HAP-1 (cell line): ENCODE measurements at regions not wholly inside any gene's neighbourhood (a gene's known extent, or its start where the extent isn't known, plus 50 kb on each side); places are given as distances from the start of the nearest gene placed in this dataset.

ENCODE experiments used
- DNase-seq, 2 experiments: peaks; one replicate each; pipeline ENCODE4 v3.0.0-alpha.2; 2016 to 2020; ENCODE audit warnings: low spot score in 2 of 2
- H3K27me3 ChIP-seq: fragments of 250-450 bp; sonication (Bioruptor Pico); 2 replicates; pipeline ENCODE4 v1.5.1; 2020; ENCODE audit warnings: low read depth, mild to moderate bottlenecking, moderate library complexity
- H3K36me3 ChIP-seq: fragments of 250-450 bp; sonication (Bioruptor Pico); replicated peaks from 2 replicates; pipeline ENCODE4 v1.5.1; 2020; ENCODE audit warnings: mild to moderate bottlenecking
- H3K4me1 ChIP-seq: fragments of 250-450 bp; sonication (Bioruptor Pico); 2 replicates; pipeline ENCODE4 v1.5.1; 2020; ENCODE audit warnings: mild to moderate bottlenecking
- H3K4me3 ChIP-seq: fragments of 250-450 bp; sonication (Bioruptor Pico); 2 replicates; pipeline ENCODE4 v1.5.1; 2020; ENCODE audit warnings: mild to moderate bottlenecking, moderate library complexity
- H3K9me3 ChIP-seq: fragments of 250-450 bp; sonication (Bioruptor Pico); 2 replicates; pipeline ENCODE4 v1.5.1; 2020; ENCODE audit warnings: mild to moderate bottlenecking, moderate library complexity
- in situ Hi-C: fragments of 300-500 bp; cut with MboI; formaldehyde crosslinking; loops from 3 replicates; pipeline ENCODE4 v1.14.3; 2020; ENCODE audit warnings: low sequenced_read_pairs, inconsistent platforms, mixed read lengths

DNA sequence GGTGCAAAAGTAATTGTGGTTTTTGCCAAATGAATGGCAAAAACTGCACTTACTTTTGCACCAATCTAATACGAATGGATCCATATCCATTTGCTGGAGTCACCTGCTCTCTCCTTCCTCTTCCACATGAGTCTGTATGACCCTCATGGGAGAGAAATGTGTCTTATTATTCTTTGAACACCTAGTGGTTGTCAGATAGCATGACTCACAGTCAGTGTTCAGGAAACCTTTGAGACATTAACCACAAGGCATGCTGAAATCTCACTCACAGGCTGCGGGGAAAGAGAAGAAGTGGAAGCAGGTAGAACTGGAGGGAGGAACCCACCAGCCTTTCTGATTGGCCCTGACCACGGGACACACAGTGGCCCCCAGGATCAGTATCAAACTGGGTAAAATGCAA is 222.8 kb upstream of the KLF4 start:
- no peaks in the 10 kb centered on the region for H3K4me1 ChIP-seq
- no peak overlapping the region for H3K4me3 ChIP-seq
- no peaks in the 10 kb centered on the region for H3K36me3 ChIP-seq
- in situ Hi-C loops: no loop called here
- H3K9me3 ChIP-seq: no peaks in the 10 kb centered on the region
- no peak for DNase-seq
- H3K27me3 ChIP-seq: no peaks in the 10 kb centered on the region

DNA sequence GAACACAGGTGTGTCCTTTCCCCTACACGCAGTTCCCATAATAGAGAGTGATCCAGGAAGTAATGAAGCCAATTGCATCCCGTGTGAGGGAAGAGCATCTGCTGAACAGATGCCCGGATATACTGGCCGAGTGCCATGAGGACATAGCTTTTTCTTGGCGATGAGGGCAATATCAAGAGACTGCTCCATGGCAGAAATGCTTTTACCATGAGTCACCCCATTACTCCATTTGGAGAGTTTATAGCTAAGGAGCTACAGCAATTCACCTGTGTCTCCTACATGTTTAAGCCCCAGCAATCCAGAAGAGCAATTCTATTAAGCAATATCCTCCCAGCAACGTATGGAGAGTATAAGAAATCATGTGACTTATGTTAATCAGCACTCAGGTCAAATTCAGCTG is 222.0 kb upstream of the KLF4 start:
- in situ Hi-C loops: no loop called here
- no peaks in the 10 kb centered on the region for H3K36me3 ChIP-seq
- H3K9me3 ChIP-seq: no peaks in the 10 kb centered on the region
- no peak overlapping the region for H3K4me3 ChIP-seq
- H3K27me3 ChIP-seq: peaks cover 1% of the 10 kb centered on the region; the same call in 1 of the 2 replicates
- no peak for DNase-seq
- H3K4me1 ChIP-seq: no peaks in the 10 kb centered on the region

DNA sequence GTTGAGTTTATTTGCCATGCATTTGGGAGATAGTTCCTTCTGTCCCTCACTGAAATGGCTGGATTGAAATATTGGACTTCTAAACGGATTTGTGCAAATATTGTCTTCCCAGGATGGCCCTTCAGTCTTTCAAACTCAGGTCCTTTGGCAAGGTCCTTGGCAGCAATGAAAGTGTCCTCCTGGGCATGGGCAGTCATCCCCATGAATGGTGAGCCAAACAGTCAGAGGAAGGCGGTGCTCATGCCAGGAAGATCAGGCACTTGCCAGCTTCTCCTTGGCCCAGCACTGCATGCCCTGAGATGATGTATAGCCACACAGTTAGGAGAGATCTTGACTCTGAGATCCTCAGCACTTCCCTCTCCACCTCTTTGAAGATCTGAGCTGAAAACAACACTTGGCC is 221.4 kb upstream of the KLF4 start:
- no peaks in the 10 kb centered on the region for H3K9me3 ChIP-seq
- no peaks in the 10 kb centered on the region for H3K36me3 ChIP-seq
- no peaks in the 10 kb centered on the region for H3K4me1 ChIP-seq
- no peak overlapping the region for H3K4me3 ChIP-seq
- H3K27me3 ChIP-seq: peaks cover 3% of the 10 kb centered on the region; the same call in 1 of the 2 replicates
- in situ Hi-C loops: no loop called here
- no peak for DNase-seq

DNA sequence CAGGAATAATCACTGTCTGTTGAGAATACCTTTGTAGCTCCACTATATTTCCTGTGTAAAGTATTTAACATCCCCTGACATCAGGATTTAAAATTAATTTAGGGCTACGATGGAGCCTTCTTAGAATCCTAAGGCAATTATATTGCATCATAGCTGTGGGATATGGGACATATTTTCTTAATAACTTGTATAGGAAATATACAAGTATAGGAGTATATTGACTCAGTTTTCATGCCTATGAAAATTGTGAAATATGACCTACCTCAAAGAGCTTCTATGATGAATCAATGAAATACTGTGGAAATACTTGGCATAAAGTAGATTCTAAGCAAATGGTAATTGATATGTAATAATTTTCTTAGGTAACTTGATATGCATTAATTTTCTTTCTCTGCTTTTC is 221.0 kb upstream of the KLF4 start:
- peaks cover 3% of the 10 kb centered on the region; the same call in 1 of the 2 replicates for H3K27me3 ChIP-seq

DNA sequence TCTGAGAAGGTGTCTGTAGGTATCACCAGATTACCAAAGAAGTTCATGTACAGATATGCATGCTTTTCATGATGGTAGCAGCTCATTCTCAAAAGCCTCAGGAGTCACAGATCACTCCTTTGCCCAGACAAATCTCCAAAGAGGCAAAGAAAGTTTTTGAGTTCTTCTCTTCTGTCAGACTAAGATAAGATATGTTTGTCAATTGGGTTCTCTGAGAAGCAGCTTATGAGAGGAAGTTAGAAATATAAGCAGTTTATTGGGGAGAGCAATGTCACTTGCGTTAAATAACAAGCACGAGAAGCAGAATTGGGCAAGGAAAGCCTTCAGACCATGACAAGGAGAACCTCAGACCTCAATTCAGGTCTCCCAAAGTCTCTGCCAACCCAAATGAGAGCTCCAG is 219.2 kb upstream of the KLF4 start:
- H3K27me3 ChIP-seq: peaks cover 3% of the 10 kb centered on the region; the same call in 1 of the 2 replicates
- DNase-seq: no peak
- H3K9me3 ChIP-seq: no peaks in the 10 kb centered on the region
- no peaks in the 10 kb centered on the region for H3K36me3 ChIP-seq
- no peaks in the 10 kb centered on the region for H3K4me1 ChIP-seq
- in situ Hi-C loops: no loop called here
- H3K4me3 ChIP-seq: no peak overlapping the region

More for the DNA sequence above, 221.0 kb upstream of the KLF4 start:
- DNase-seq: no peak
- H3K4me3 ChIP-seq: no peak overlapping the region
- no peaks in the 10 kb centered on the region for H3K9me3 ChIP-seq
- H3K4me1 ChIP-seq: no peaks in the 10 kb centered on the region
- no peaks in the 10 kb centered on the region for H3K36me3 ChIP-seq
- in situ Hi-C loops: no loop called here

DNA sequence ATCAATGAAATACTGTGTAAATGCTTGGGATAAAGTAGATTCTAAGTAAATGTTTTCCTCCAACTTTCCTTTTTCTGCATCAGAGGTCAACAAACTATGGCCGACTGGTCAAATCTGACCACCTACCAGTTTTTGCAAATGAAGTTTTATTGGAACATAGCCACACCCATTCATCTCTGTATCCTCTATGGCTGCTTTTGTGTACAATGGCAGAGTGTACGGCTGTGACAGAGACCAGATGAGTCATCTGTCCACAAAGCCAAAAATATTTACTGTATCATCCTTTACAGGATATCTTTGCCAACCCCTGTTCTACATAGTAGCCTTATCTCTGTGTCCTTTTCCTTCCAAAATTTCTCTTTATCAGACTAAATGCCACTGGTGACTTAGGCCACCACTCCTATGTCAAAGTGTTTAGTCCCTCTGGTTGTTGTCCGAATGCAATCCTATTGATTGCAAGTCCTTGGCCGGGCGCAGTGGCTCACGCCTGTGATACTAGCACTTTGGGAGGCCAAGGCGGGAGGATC is 218.4 kb upstream of the KLF4 start:
- H3K36me3 ChIP-seq: no peaks in the 10 kb centered on the region
- H3K27me3 ChIP-seq: peaks cover 3% of the 10 kb centered on the region; the same call in 1 of the 2 replicates
- in situ Hi-C loops: no loop called here
- no peak for DNase-seq
- H3K9me3 ChIP-seq: no peaks in the 10 kb centered on the region
- no peak overlapping the region for H3K4me3 ChIP-seq
- no peaks in the 10 kb centered on the region for H3K4me1 ChIP-seq

DNA sequence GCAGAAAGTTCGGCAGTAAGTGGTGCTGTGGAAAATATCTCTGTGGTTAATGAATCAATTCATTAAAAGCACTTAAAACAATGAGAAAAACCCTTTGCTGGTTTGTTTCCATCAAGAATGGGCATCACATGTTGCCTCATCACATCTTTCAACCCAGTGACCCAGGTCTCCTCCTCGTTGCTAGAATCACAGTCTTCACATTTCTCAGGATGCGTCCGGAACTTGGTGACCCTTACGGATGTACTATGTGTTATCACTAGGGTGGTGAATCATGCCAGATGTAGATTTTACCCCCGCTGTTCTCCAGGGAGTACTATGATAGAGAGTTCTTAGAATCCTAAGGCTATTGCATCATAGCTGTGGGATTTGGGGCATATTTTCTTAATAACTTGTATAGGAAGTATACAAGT is 217.9 kb upstream of the KLF4 start:
- no peak overlapping the region for H3K4me3 ChIP-seq
- no peaks in the 10 kb centered on the region for H3K4me1 ChIP-seq
- peaks cover 3% of the 10 kb centered on the region; the same call in 1 of the 2 replicates for H3K27me3 ChIP-seq
- H3K36me3 ChIP-seq: no peaks in the 10 kb centered on the region
- H3K9me3 ChIP-seq: no peaks in the 10 kb centered on the region
- in situ Hi-C loops: no loop called here
- no peak for DNase-seq

DNA sequence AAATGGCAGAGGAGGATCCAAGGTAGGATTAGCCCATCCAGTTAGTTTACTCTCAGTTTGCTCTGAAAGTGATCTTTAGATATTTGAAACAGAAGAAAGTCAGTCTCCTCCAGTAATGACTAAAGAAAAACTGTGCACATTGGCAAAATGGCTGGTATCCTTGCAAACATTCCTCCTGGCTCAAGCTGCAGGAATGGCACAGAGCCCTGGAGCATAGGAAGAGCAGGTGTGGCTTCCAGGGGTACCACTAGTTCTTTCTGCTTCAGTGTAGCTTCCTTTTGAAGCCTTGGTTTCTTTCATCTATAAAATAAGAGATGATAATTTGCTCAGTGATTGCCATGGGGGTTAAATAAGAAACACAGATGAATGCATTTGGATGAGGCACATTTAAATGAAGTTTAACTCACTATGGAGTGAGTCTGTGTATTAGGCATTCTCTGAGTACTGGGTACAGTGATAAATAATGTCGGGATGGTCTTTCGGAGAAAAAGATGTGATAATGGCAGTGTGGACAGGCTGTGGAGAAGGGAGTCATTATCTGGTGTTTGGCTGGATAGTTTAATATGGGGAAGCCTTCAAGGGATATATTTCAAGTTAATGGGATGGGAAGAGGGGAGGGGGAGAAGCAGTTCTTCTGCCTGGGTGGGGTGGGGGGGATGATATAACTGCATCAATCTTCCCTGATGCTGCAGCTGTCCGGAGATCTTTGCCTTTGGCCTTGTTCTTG is 217.3 kb upstream of the KLF4 start:
- no peaks in the 10 kb centered on the region for H3K9me3 ChIP-seq
- no peak overlapping the region for H3K4me3 ChIP-seq
- no peaks in the 10 kb centered on the region for H3K4me1 ChIP-seq
- peaks cover 3% of the 10 kb centered on the region; the same call in 1 of the 2 replicates for H3K27me3 ChIP-seq
- no peaks in the 10 kb centered on the region for H3K36me3 ChIP-seq
- DNase-seq: no peak
- in situ Hi-C loops: no loop called here

DNA sequence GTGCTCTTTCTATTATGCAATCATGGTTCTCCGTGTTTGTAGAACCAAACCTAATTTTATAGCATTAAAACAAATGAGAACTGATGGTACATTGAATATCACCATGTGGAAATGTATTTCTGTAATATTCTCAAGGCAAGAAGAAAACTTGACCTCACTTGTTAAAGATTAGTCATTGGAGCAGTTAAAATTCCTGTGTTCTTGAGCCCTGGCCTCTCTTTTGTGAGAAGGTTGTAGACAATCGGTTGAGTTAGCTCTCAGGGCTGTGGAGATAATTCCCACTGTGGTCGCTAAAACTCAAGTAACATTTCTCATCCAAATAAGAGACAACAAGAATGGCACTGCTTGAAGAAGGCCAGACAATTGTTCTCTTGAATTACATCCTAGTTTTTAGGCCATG is 216.0 kb upstream of the KLF4 start:
- no peaks in the 10 kb centered on the region for H3K9me3 ChIP-seq

DNA sequence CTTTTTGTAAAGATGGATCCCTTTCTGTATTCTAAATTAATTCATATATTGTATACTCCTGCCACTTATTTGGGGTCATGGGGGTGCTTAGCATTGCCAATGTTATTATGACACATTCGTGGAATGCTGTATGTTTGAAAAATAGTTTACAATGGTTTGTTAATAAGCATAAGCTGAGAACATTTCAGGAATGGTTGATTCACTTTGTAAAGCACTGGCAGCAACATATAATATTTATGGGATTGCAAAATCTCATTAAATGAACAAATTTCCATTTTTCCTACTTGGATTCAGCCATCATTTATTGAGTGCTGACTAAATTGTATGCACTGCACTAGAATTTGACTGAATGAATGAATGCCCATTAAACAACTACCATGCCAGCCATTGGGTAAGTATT is 215.2 kb upstream of the KLF4 start:
- no peaks in the 10 kb centered on the region for H3K36me3 ChIP-seq
- H3K4me3 ChIP-seq: no peak overlapping the region
- H3K9me3 ChIP-seq: no peaks in the 10 kb centered on the region
- H3K4me1 ChIP-seq: peaks cover 2% of the 10 kb centered on the region
- in situ Hi-C loops: no loop called here
- peaks cover 3% of the 10 kb centered on the region; the same call in 1 of the 2 replicates for H3K27me3 ChIP-seq
- DNase-seq: no peak

More for the DNA sequence above, 216.0 kb upstream of the KLF4 start:
- in situ Hi-C loops: no loop called here
- no peak overlapping the region for H3K4me3 ChIP-seq
- no peaks in the 10 kb centered on the region for H3K36me3 ChIP-seq
- H3K27me3 ChIP-seq: peaks cover 3% of the 10 kb centered on the region; the same call in 1 of the 2 replicates
- no peak for DNase-seq
- H3K4me1 ChIP-seq: no peaks in the 10 kb centered on the region

DNA sequence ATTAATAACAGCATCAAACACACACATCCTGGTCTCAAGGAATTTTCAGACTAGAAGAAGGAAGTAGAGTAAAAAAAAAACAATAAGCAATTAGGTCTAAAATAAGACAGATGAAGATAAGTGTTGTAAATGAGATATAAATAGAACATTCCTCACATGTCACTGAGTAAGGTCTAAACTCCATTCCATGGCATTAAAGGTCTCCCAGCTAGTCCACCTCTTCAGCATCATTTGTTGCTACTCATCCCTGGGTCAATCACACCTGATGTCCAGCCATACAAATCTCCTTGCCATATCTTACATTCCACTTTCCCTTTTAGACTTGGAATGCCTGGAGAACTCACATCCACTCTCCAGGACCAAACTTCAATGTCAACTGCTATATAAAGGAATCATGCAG is 214.1 kb upstream of the KLF4 start:
- Histone ChIP-seq H3K27me3 (peaks cover 3% of the 10 kb centered on the region; the same call in 1 of the 2 replicates), H3K36me3 (no peaks in the 10 kb centered on the region), H3K4me1 (peaks cover 14% of the 10 kb centered on the region), H3K4me3 (no peak overlapping the region), H3K9me3 (no peaks in the 10 kb centered on the region)
- DNase-seq: no peak
- in situ Hi-C loops: no loop called here

DNA sequence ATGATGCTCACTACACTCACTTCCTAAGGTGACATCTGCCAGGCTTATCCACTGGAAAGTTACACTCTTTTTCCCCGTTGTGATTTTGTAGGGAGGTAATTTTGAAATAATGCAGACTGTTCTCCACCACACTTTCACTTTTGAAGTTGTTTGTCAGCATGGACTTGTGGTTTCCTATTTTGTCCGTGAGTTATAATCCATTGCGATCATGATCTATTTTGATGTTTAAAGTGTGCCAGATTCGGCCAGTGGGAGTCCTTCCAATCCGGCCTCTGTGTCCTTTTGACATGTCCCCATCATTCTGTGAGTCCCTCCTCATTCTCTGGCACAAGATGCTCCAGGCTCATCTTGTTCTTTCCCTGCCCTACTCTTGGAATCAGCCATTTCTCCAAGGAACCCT is 211.3 kb upstream of the KLF4 start:
- no peak overlapping the region for H3K4me3 ChIP-seq

DNA sequence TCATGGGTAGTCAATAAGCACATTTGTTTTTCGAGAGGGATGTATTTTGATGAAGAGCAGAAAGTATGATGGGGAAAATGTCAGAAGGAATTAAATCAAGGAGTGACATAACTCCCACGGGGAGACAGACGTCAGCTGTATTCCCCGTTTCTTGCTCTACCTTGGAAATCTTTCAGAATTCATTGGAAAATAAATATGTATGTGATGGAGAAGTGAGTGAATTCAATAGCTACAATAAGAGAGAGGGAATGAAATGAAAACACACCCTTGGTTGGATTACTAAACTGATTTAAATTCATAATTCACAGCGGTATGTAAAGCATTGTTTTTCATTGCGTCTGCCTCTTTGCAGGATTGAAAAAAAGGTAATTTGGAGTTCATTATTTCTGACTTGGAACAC is 209.7 kb upstream of the KLF4 start:
- Histone ChIP-seq H3K9me3 (no peaks in the 10 kb centered on the region), H3K4me1 (peaks cover 15% of the 10 kb centered on the region), H3K36me3 (no peaks in the 10 kb centered on the region), H3K4me3 (no peak overlapping the region), H3K27me3 (no peaks in the 10 kb centered on the region)
- in situ Hi-C loops: no loop called here
- no peak for DNase-seq

More for the DNA sequence above, 211.3 kb upstream of the KLF4 start:
- Histone ChIP-seq H3K9me3 (no peaks in the 10 kb centered on the region), H3K27me3 (no peaks in the 10 kb centered on the region), H3K4me1 (peaks cover 15% of the 10 kb centered on the region), H3K36me3 (no peaks in the 10 kb centered on the region)
- no peak for DNase-seq
- in situ Hi-C loops: no loop called here

DNA sequence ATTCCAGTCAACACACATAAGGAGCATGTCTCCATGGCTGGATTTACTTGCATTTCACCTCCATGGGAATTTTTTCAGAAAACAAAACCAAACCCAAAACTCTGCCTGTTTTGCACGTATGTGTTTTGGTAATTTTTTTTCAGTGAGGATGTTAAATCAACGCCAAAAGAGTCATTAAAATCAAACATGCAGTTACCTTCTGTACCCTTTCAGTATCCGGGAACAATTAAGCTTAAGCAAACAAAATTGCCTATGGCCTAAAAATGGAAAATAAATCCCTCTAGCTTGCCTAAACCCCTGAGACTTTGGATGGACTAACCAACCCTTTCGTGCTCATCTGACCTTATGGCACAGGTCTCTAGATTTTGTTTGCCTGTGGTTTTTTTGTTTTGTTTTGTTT is 209.2 kb upstream of the KLF4 start:
- H3K9me3 ChIP-seq: no peaks in the 10 kb centered on the region
- H3K4me3 ChIP-seq: no peak overlapping the region
- H3K36me3 ChIP-seq: no peaks in the 10 kb centered on the region
- no peaks in the 10 kb centered on the region for H3K27me3 ChIP-seq
- no peak for DNase-seq
- peaks cover 15% of the 10 kb centered on the region for H3K4me1 ChIP-seq
- in situ Hi-C loops: no loop called here
